PC-9 (cell line): ENCODE measurements at regions not wholly inside any gene's neighbourhood (a gene's known extent, or its start where the extent isn't known, plus 50 kb on each side); places are given as distances from the start of the nearest gene placed in this dataset.

Source experiments
- BruUV-seq: library from RNA; stranded (reverse); fragments of 400-500 nt; replicated peaks from 2 replicates; lab custom pipeline; 2021; lab: Mats Ljungman, UMichigan
- CTCF ChIA-PET: fragments of 300-600 bp; sonication (Branson Sonifier 250); formaldehyde crosslinking; loops from one replicate; lab custom pipeline; 2022; ENCODE audit warnings: antibody characterized with exemption; lab: Charles Lee
- POLR2A ChIA-PET: fragments of 300-600 bp; sonication (Branson Sonifier 250); formaldehyde crosslinking; loops from one replicate; lab custom pipeline; 2022; ENCODE audit warnings: antibody characterized with exemption; ENCODE audit not compliant: unreplicated experiment; lab: Charles Lee
- DNase-seq, 2 experiments: peaks; one replicate each; pipeline versions ENCODE4 v3.0.0 to v3.0.0-alpha.2; 2015 to 2022; ENCODE audit warnings: mixed read lengths in 1 of 2
- H2AFZ ChIP-seq: fragments of 200-600 bp; sonication (generic); 2 replicates; pipeline ENCODE4 v1.8.1; 2017; ENCODE audit warnings: antibody characterized with exemption
- H3F3A ChIP-seq: fragments of 200-600 bp; sonication (generic); 2 replicates; pipeline ENCODE4 v1.8.1; 2017; ENCODE audit warnings: antibody characterized with exemption, mild to moderate bottlenecking, low read depth; ENCODE audit not compliant: insufficient read depth
- H3K27ac ChIP-seq: fragments of 200-600 bp; sonication (generic); 2 replicates; pipeline ENCODE4 v1.6.1; 2016; ENCODE audit warnings: mixed run types
- H3K27me3 ChIP-seq: fragments of 200-600 bp; sonication (generic); 2 replicates; pipeline ENCODE4 v1.6.1; 2016; ENCODE audit warnings: low read depth, mixed run types; ENCODE audit not compliant: insufficient read depth
- H3K36me3 ChIP-seq: fragments of 200-600 bp; sonication (generic); 2 replicates; pipeline ENCODE4 v1.6.1; 2016; ENCODE audit warnings: low read depth, mixed run types
- H3K4me1 ChIP-seq: fragments of 200-600 bp; sonication (generic); replicated peaks from 2 replicates; pipeline ENCODE4 v1.6.1; 2016; ENCODE audit warnings: mixed run types; ENCODE audit not compliant: insufficient read depth
- H3K4me2 ChIP-seq: fragments of 200-600 bp; sonication (generic); 2 replicates; pipeline ENCODE4 v1.6.1; 2017; ENCODE audit warnings: mixed run types
- H3K4me3 ChIP-seq: fragments of 200-600 bp; sonication (generic); 2 replicates; pipeline ENCODE4 v1.6.1; 2016; ENCODE audit warnings: mixed run types
- H3K79me2 ChIP-seq: fragments of 200-600 bp; sonication (generic); 2 replicates; pipeline ENCODE4 v1.6.1; 2017; ENCODE audit warnings: low read depth, mixed run types
- H3K9me2 ChIP-seq: fragments of 200-600 bp; sonication (generic); 2 replicates; pipeline ENCODE4 v1.8.1; 2017; ENCODE audit warnings: mild to moderate bottlenecking; ENCODE audit not compliant: insufficient read depth
- H3K9me3 ChIP-seq: fragments of 200-600 bp; sonication (generic); 2 replicates; pipeline ENCODE4 v1.8.1; 2016; ENCODE audit warnings: low read depth; ENCODE audit not compliant: insufficient read depth
- H4K20me1 ChIP-seq: fragments of 200-600 bp; sonication (generic); 2 replicates; pipeline ENCODE4 v1.8.1; 2017; ENCODE audit not compliant: insufficient read depth
- CTCF ChIP-seq: fragments of 200-600 bp; sonication (generic); conservative IDR thresholded peaks from 2 replicates; pipeline ENCODE4 v1.6.1; 2017; ENCODE audit warnings: mixed run types, antibody characterized with exemption, mild to moderate bottlenecking, moderate library complexity
- EZH2 ChIP-seq: fragments of 200-600 bp; sonication (generic); IDR thresholded peaks from 2 replicates; pipeline ENCODE4 v1.8.0; 2017; ENCODE audit warnings: antibody characterized with exemption, low read depth
- intact Hi-C: fragments of 100-400 bp; cut with micrococcal nuclease; formaldehyde crosslinking; loops from one replicate; pipeline ENCODE4 v1.10.0; 2022; ENCODE audit not compliant: unreplicated experiment

- no peaks in the 10 kb centered on the region for H3K9me2 ChIP-seq
- no peak overlapping the region for H3K4me2 ChIP-seq
- DNase-seq: no peak
- no peaks in the 10 kb centered on the region for H3K9me3 ChIP-seq
- H3K4me1 ChIP-seq: no peaks in the 10 kb centered on the region
- H3K27me3 ChIP-seq: no peaks in the 10 kb centered on the region
- TF ChIP-seq CTCF (no peak), EZH2 (no peak)
- no peaks in the 10 kb centered on the region for H3K79me2 ChIP-seq
- ChIA-PET POLR2A (no interaction called here), CTCF (no interaction called here)
- H3K36me3 ChIP-seq: no peaks in the 10 kb centered on the region
- BruUV-seq: no TSS peak
- intact Hi-C loops: no loop called here
- H3K4me3 ChIP-seq: no peak overlapping the region
- no peak overlapping the region for H2AFZ ChIP-seq
- H3F3A ChIP-seq: no peaks in the 10 kb centered on the region
- no peak overlapping the region for H3K27ac ChIP-seq
- H4K20me1 ChIP-seq: no peaks in the 10 kb centered on the region
These were observed 244.1 kb downstream of the AASDHPPT start for GRCh38 chr11:106321601-106322000.

- H3F3A ChIP-seq: no peaks in the 10 kb centered on the region
- no peak overlapping the region for H3K4me2 ChIP-seq
- H3K79me2 ChIP-seq: no peaks in the 10 kb centered on the region
- ChIA-PET POLR2A (no interaction called here), CTCF (no interaction called here)
- no peak for DNase-seq
- no peaks in the 10 kb centered on the region for H3K36me3 ChIP-seq
- no TSS peak for BruUV-seq
- no peaks in the 10 kb centered on the region for H4K20me1 ChIP-seq
- no peak overlapping the region for H3K27ac ChIP-seq
- no peaks in the 10 kb centered on the region for H3K9me2 ChIP-seq
- H3K4me1 ChIP-seq: no peaks in the 10 kb centered on the region
- TF ChIP-seq CTCF: no peak
- TF ChIP-seq EZH2: no peak
- intact Hi-C loops: no loop called here
- H3K9me3 ChIP-seq: no peaks in the 10 kb centered on the region
- no peak overlapping the region for H3K4me3 ChIP-seq
- H2AFZ ChIP-seq: no peak overlapping the region
- no peaks in the 10 kb centered on the region for H3K27me3 ChIP-seq
These were observed 244.6 kb downstream of the AASDHPPT start for GRCh38 chr11:106322106-106322505.

- ChIA-PET CTCF (no interaction called here), POLR2A (no interaction called here)
- intact Hi-C loops: no loop called here
- no peak for DNase-seq
- no peak overlapping the region for H3K4me2 ChIP-seq
- H3F3A ChIP-seq: no peaks in the 10 kb centered on the region
- no peak overlapping the region for H3K4me3 ChIP-seq
- no peaks in the 10 kb centered on the region for H3K27me3 ChIP-seq
- no peaks in the 10 kb centered on the region for H3K9me3 ChIP-seq
- no peak overlapping the region for H3K27ac ChIP-seq
- H3K79me2 ChIP-seq: no peaks in the 10 kb centered on the region
- TF ChIP-seq CTCF (no peak), EZH2 (no peak)
- no peak overlapping the region for H2AFZ ChIP-seq
- H3K4me1 ChIP-seq: no peaks in the 10 kb centered on the region
- H3K36me3 ChIP-seq: no peaks in the 10 kb centered on the region
- H4K20me1 ChIP-seq: no peaks in the 10 kb centered on the region
- no peaks in the 10 kb centered on the region for H3K9me2 ChIP-seq
- BruUV-seq: no TSS peak
These were observed 248.6 kb downstream of the AASDHPPT start for GRCh38 chr11:106326087-106326486.
